ENCODE measurements at regions not wholly inside any gene's neighbourhood (a gene's known extent, or its start where the extent isn't known, plus 50 kb on each side); places are given as distances from the start of the nearest gene placed in this dataset.
A peak's percentile ranks its signal among the peaks of the same experiment; 100 is the strongest.

GRCh38 chr10:52423369-52423768 is 109.3 kb downstream of the DKK1 start:
- TF ChIP-seq CTCF (conservative IDR thresholded peaks at IDR 0.05; ENCODE audit: low read depth, low read length) (no peak), SMC3 (IDR thresholded peaks at IDR 0.05; ENCODE audit: low read depth, low read length) (no peak), MAZ (IDR thresholded peaks at IDR 0.05; ENCODE audit: borderline replicate concordance, low read depth, low read length) (no peak), MAFK (IDR thresholded peaks at IDR 0.05; ENCODE audit: low read depth, low read length) (no peak), CEBPB (IDR thresholded peaks at IDR 0.05; ENCODE audit: low read depth, low read length) (peak; percentile 44; the same call in 1 of the 2 replicates)

Measured in IMR-90 (cell line).